SK-N-SH treated with all-trans-retinoic acid at 6 μM for 48 hours (cell line): ENCODE measurements at regions not wholly inside any gene's neighbourhood (a gene's known extent, or its start where the extent isn't known, plus 50 kb on each side); places are given as distances from the start of the nearest gene placed in this dataset.
A peak's percentile ranks its signal among the peaks of the same experiment; 100 is the strongest.

Experiments used
- ATAC-seq: fragments of 200-7000 bp; cut with Tn5 transposase; 3 replicates; pipeline ENCODE4 v1.9.1; 2020; ENCODE audit warnings: mild to moderate bottlenecking, moderate library complexity
- ARNTL ChIP-seq: fragments of 450-650 bp; formaldehyde crosslinking; IDR thresholded peaks from 2 replicates; pipeline ENCODE4 v1.5.0; 2020; ENCODE audit warnings: low read depth, mild to moderate bottlenecking, moderate library complexity, borderline replicate concordance
- CREB5 ChIP-seq: fragments of 250-450 bp; sonication (Bioruptor Pico); IDR thresholded peaks from 2 replicates; pipeline ENCODE4 v1.5.1; 2020; ENCODE audit warnings: low read depth, mild to moderate bottlenecking, moderate library complexity
- CSDC2 ChIP-seq: fragments of 250-450 bp; sonication (Bioruptor Pico); IDR thresholded peaks from 2 replicates; pipeline ENCODE4 v1.5.0; 2020; ENCODE audit warnings: mild to moderate bottlenecking, moderate library complexity
- ESRRG ChIP-seq: fragments of 250-450 bp; sonication (Bioruptor Pico); IDR thresholded peaks from 2 replicates; pipeline ENCODE4 v1.6.1; 2021; ENCODE audit warnings: mild to moderate bottlenecking
- GLIS3 ChIP-seq: fragments of 250-450 bp; sonication (Bioruptor Pico); IDR thresholded peaks from 2 replicates; pipeline ENCODE4 v1.5.0; 2020; ENCODE audit warnings: mild to moderate bottlenecking, moderate library complexity
- ISL1 ChIP-seq: fragments of 250-450 bp; sonication (Bioruptor Pico); IDR thresholded peaks from 2 replicates; pipeline ENCODE4 v2.1.2; 2022; ENCODE audit warnings: mild to moderate bottlenecking, moderate library complexity
- OSR1 ChIP-seq: fragments of 250-450 bp; sonication (Bioruptor Pico); IDR thresholded peaks from 2 replicates; pipeline ENCODE4 v1.8.0; 2022; ENCODE audit warnings: moderate library complexity, mild to moderate bottlenecking, inconsistent platforms
- RARB ChIP-seq: fragments of 250-450 bp; sonication (Bioruptor Pico); IDR thresholded peaks from 2 replicates; pipeline ENCODE4 v1.8.0; 2021; ENCODE audit warnings: mild to moderate bottlenecking, moderate library complexity
- SNAI2 ChIP-seq: fragments of 250-450 bp; sonication (Bioruptor Pico); IDR thresholded peaks from 2 replicates; pipeline ENCODE4 v1.5.0; 2020; ENCODE audit warnings: mild to moderate bottlenecking, moderate library complexity
- TCF4 ChIP-seq: fragments of 250-450 bp; sonication (Bioruptor Pico); IDR thresholded peaks from 2 replicates; pipeline ENCODE4 v1.8.0; 2021; ENCODE audit warnings: mild to moderate bottlenecking, moderate library complexity, borderline replicate concordance
- TOX ChIP-seq: fragments of 250-450 bp; sonication (Bioruptor Pico); IDR thresholded peaks from 2 replicates; pipeline ENCODE4 v1.8.0; 2021; ENCODE audit warnings: mild to moderate bottlenecking, moderate library complexity, borderline replicate concordance
- ZC3H10 ChIP-seq: fragments of 250-450 bp; sonication (Bioruptor Pico); IDR thresholded peaks from 2 replicates; pipeline ENCODE4 v1.5.1; 2021; ENCODE audit warnings: mild to moderate bottlenecking, moderate library complexity
- ZFP3 ChIP-seq: fragments of 250-450 bp; sonication (Bioruptor Pico); IDR thresholded peaks from 2 replicates; pipeline ENCODE4 v1.5.0; 2020; ENCODE audit warnings: mild to moderate bottlenecking, moderate library complexity
- ZFP30 ChIP-seq: fragments of 450-650 bp; formaldehyde crosslinking; IDR thresholded peaks from 2 replicates; pipeline ENCODE4 v1.5.0; 2022; ENCODE audit warnings: mild to moderate bottlenecking, moderate library complexity
- ZNF565 ChIP-seq: fragments of 450-650 bp; formaldehyde crosslinking; conservative IDR thresholded peaks from 2 replicates; pipeline ENCODE4 v1.5.0; 2020; ENCODE audit warnings: low read depth, mild to moderate bottlenecking, moderate library complexity
- ZNF70 ChIP-seq: fragments of 450-650 bp; formaldehyde crosslinking; IDR thresholded peaks from 2 replicates; pipeline ENCODE4 v1.5.0; 2020; ENCODE audit warnings: mild to moderate bottlenecking, moderate library complexity
- ZNF8 ChIP-seq: fragments of 450-650 bp; formaldehyde crosslinking; IDR thresholded peaks from 2 replicates; pipeline ENCODE4 v1.5.0; 2020; ENCODE audit warnings: mild to moderate bottlenecking, moderate library complexity
- TF ChIP-seq, protein P1 (sequence below): fragments of 250-450 bp; sonication (Bioruptor Pico); IDR thresholded peaks from 2 replicates; pipeline ENCODE4 v1.5.1; 2021; ENCODE audit warnings: mild to moderate bottlenecking, moderate library complexity
- TF ChIP-seq, protein P2 (sequence below): fragments of 250-450 bp; sonication (Bioruptor Pico); IDR thresholded peaks from 2 replicates; pipeline ENCODE4 v1.8.0; 2020; ENCODE audit warnings: mild to moderate bottlenecking, moderate library complexity, borderline replicate concordance

DNA sequence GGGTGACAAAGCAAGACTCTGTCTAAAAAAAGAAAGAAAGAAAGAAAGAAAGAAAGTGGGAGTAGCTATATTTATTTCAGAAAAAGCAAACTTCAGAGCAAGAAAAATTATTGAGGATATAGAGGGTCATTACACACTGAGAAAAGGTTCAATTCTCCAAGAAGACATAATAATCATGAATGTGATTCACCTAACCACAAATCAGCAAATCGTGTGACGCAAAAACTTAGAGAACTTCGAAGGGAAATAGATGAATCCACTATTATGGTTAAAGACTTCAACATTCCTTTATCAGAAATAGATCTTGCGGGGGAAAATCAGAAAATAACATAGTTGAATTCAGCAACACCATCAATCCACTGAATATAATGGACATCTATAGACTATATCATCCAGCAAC, 219.3 kb upstream of the LDB2 start:
- TF ChIP-seq TCF4 (CRISPR knock-in tag): no peak
- TF ChIP-seq ZFP30: no peak
- no peak for TF ChIP-seq ZNF70 (CRISPR knock-in tag)
- no peak for TF ChIP-seq TOX (CRISPR knock-in tag)
- TF ChIP-seq CREB5 (CRISPR knock-in tag): no peak
- TF ChIP-seq, protein P1, sequence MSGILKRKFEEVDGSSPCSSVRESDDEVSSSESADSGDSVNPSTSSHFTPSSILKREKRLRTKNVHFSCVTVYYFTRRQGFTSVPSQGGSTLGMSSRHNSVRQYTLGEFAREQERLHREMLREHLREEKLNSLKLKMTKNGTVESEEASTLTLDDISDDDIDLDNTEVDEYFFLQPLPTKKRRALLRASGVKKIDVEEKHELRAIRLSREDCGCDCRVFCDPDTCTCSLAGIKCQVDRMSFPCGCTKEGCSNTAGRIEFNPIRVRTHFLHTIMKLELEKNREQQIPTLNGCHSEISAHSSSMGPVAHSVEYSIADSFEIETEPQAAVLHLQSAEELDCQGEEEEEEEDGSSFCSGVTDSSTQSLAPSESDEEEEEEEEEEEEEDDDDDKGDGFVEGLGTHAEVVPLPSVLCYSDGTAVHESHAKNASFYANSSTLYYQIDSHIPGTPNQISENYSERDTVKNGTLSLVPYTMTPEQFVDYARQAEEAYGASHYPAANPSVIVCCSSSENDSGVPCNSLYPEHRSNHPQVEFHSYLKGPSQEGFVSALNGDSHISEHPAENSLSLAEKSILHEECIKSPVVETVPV (CRISPR knock-in tag): no peak
- TF ChIP-seq ISL1 (CRISPR knock-in tag): no peak
- TF ChIP-seq CSDC2 (CRISPR knock-in tag): no peak
- TF ChIP-seq ZC3H10 (CRISPR knock-in tag): no peak
- TF ChIP-seq OSR1 (CRISPR knock-in tag): no peak
- ATAC-seq: no peak

GRCh38 chr4:17115583-17115982, 217.1 kb upstream of the LDB2 start:
- TF ChIP-seq CREB5 (CRISPR knock-in tag) (no peak), ZFP30 (no peak), ZNF70 (CRISPR knock-in tag) (no peak), GLIS3 (CRISPR knock-in tag) (no peak), TOX (CRISPR knock-in tag) (no peak), ZFP3 (no peak), ZC3H10 (CRISPR knock-in tag) (no peak)
- no peak for ATAC-seq

DNA sequence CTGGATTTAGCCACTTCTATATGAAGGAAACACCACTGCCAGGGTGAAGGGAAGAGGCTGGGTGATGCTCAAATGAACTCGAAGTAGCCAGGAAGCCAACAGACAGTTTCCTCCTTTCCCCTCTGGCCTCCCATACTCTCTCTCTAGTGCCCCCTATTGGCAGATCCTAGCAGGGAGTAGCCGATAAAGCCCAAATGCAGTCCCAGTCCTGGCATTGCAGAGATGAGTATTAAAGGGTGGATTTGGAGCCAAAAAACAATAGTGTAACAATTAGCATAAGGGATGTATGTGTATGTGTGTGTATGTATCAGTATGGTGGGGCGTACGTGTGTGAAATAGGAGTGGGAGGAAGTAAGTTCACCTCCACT, 213.8 kb upstream of the LDB2 start:
- peak; percentile 44; the same call in 1 of the 3 replicates for ATAC-seq
- TF ChIP-seq ZFP3 (no peak), ESRRG (CRISPR knock-in tag) (no peak)
- TF ChIP-seq, all 23 proteins: peak for 0

GRCh38 chr4:17109126-17109525, 210.7 kb upstream of the LDB2 start:
- no peak for ATAC-seq

DNA sequence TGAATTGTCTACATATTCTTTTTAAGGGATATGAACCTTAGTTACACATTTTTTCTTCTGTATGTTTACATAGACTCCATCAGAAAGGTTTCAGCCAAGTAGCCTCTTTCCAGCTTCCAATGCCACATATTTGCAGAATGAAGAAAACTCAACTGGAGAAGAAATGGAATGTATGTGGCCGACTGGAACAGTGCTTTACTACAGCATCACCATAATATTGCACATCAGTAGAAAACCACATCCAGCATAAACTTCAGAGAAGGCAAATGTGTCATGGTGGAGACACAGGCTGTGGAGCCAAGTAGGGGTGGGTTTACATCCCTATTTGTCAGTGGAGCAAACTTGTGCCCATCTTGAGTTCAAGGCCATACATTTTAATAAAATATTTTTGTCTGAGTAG, 204.8 kb upstream of the LDB2 start:
- no peak for TF ChIP-seq ZFP3
- ATAC-seq: no peak

More at GRCh38 chr4:17109126-17109525, 210.7 kb upstream of the LDB2 start:
- TF ChIP-seq ZNF8 (CRISPR knock-in tag): no peak
- no peak for TF ChIP-seq ZC3H10 (CRISPR knock-in tag)
- TF ChIP-seq TCF4 (CRISPR knock-in tag): no peak
- no peak for TF ChIP-seq RARB (CRISPR knock-in tag)
- TF ChIP-seq, protein P2, sequence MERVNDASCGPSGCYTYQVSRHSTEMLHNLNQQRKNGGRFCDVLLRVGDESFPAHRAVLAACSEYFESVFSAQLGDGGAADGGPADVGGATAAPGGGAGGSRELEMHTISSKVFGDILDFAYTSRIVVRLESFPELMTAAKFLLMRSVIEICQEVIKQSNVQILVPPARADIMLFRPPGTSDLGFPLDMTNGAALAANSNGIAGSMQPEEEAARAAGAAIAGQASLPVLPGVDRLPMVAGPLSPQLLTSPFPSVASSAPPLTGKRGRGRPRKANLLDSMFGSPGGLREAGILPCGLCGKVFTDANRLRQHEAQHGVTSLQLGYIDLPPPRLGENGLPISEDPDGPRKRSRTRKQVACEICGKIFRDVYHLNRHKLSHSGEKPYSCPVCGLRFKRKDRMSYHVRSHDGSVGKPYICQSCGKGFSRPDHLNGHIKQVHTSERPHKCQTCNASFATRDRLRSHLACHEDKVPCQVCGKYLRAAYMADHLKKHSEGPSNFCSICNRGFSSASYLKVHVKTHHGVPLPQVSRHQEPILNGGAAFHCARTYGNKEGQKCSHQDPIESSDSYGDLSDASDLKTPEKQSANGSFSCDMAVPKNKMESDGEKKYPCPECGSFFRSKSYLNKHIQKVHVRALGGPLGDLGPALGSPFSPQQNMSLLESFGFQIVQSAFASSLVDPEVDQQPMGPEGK (CRISPR knock-in tag): no peak
- no peak for TF ChIP-seq ZNF565 (CRISPR knock-in tag)
- TF ChIP-seq OSR1 (CRISPR knock-in tag): no peak
- TF ChIP-seq, all 23 proteins: peak for 0

- TF ChIP-seq SNAI2 (CRISPR knock-in tag) (no peak), OSR1 (CRISPR knock-in tag) (no peak), CSDC2 (CRISPR knock-in tag) (no peak), ARNTL (CRISPR knock-in tag) (no peak), ZC3H10 (CRISPR knock-in tag) (no peak)
Measured at GRCh38 chr4:17098996-17099395, 200.6 kb upstream of the LDB2 start.

More at GRCh38 chr4:17098996-17099395, 200.6 kb upstream of the LDB2 start:
- ATAC-seq: no peak
